BJ (cell line): ENCODE measurements at regions not wholly inside any gene's neighbourhood (a gene's known extent, or its start where the extent isn't known, plus 50 kb on each side); places are given as distances from the start of the nearest gene placed in this dataset.

ENCODE experiments used
- CTCF ChIA-PET: fragments of 350-600 bp; formaldehyde crosslinking; extraction: SDS; loops from one replicate; lab custom pipeline; 2021; ENCODE audit warnings: antibody characterized with exemption, inconsistent platforms; lab: Yijun Ruan, JAX
- POLR2A ChIA-PET: fragments of 300-600 bp; sonication (Branson Sonifier 250); formaldehyde crosslinking; extraction: SDS; loops from one replicate; lab custom pipeline; 2021; ENCODE audit warnings: antibody characterized with exemption; lab: Charles Lee
- DNase-seq: peaks from one replicate; pipeline ENCODE4 v3.0.0-alpha.2; 2011; ENCODE audit warnings: low read depth
- H3K27me3 ChIP-seq: 2 replicates; pipeline ENCODE4 v1.6.0; 2011; ENCODE audit warnings: low read length; ENCODE audit not compliant: control insufficient read depth, insufficient read depth
- H3K36me3 ChIP-seq: 2 replicates; pipeline ENCODE4 v1.5.1; 2011; ENCODE audit warnings: low read length; ENCODE audit not compliant: control insufficient read depth, insufficient read depth
- H3K4me3 ChIP-seq: 2 replicates; pipeline ENCODE4 v1.5.1; 2011; ENCODE audit warnings: low read depth, mild to moderate bottlenecking, control low read depth, low read length
- TF ChIP-seq, protein P1 (sequence below): IDR thresholded peaks from 2 replicates; pipeline ENCODE4 v1.5.1; 2011; ENCODE audit warnings: low read depth, mild to moderate bottlenecking, control low read depth, inconsistent platforms, low read length, moderate library complexity; ENCODE audit not compliant: insufficient read depth

DNA sequence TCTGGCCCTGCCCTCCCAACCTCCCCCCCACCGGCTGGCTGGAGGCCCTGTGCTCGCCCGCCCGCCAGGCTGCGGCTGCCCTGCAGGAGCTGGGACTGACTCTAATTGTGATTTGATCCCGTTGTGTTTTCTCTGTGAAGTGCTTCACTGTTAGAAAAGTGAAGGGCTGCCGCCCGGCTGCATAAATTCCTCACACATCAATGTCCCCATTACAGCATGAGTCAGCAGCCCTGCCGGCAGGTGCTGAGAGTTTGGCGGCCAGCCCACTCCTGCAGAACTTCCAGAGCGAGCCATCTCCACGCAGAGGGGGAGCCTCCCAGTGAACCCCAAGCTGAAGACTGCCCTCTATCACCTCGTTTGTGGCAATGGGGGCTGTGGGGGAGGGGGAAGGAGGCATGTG, 137.9 kb downstream of the DLL1 start:
- no peak for DNase-seq
- Histone ChIP-seq H3K4me3 (no peak overlapping the region), H3K27me3 (no peaks in the 10 kb centered on the region), H3K36me3 (no peaks in the 10 kb centered on the region)
- ChIA-PET POLR2A (no interaction called here), CTCF (no interaction called here)
- TF ChIP-seq, protein P1, sequence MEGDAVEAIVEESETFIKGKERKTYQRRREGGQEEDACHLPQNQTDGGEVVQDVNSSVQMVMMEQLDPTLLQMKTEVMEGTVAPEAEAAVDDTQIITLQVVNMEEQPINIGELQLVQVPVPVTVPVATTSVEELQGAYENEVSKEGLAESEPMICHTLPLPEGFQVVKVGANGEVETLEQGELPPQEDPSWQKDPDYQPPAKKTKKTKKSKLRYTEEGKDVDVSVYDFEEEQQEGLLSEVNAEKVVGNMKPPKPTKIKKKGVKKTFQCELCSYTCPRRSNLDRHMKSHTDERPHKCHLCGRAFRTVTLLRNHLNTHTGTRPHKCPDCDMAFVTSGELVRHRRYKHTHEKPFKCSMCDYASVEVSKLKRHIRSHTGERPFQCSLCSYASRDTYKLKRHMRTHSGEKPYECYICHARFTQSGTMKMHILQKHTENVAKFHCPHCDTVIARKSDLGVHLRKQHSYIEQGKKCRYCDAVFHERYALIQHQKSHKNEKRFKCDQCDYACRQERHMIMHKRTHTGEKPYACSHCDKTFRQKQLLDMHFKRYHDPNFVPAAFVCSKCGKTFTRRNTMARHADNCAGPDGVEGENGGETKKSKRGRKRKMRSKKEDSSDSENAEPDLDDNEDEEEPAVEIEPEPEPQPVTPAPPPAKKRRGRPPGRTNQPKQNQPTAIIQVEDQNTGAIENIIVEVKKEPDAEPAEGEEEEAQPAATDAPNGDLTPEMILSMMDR: no peak

DNA sequence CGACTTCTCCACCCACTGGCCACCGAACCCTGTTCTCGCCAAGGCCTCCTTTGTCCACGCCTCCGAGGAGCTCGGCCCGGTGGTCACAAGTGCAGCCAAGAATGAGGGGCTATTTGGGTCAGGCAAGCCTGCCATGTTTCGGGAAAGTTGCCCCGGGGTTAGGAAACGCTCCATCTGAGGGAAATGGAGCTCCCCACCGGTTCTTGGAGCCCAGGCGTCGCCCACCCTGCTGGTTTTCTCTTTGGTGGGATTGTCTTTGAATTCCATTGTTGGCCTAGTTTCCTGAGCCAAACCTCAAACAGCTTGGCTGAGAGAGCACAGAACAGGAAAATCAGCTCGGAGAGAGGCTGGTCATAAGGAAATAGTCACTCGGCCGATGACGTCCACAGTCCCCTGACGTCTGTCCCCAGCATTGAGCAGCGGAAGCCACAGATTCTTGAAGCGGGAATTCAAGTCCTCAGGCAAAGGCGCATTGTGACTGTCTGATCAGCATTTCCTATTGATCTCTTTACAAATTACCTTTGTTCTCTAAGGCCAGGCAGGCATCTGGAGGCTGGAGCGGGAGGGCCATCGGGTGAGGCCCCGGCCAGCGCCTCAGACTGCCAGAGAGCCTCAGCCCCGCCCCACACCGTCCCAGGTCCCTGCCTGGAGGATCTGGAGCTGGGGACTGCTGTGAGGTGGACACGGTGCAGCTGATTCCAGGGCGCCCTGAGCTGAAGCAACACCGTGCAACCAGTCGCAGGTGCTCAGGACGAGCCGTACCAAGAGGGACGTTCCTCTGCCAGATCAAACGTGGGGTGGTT, 138.6 kb downstream of the DLL1 start:
- DNase-seq: no peak
- H3K27me3 ChIP-seq: no peaks in the 10 kb centered on the region
- ChIA-PET POLR2A (no interaction called here), CTCF (interaction anchor here (0.6 kb wide), 1 partner anchor 429 kb away, joined by 3 read pairs; no protein-coding TSS in a partner anchor)
- H3K36me3 ChIP-seq: no peaks in the 10 kb centered on the region
- no peak overlapping the region for H3K4me3 ChIP-seq
- TF ChIP-seq, protein P1: no peak

DNA sequence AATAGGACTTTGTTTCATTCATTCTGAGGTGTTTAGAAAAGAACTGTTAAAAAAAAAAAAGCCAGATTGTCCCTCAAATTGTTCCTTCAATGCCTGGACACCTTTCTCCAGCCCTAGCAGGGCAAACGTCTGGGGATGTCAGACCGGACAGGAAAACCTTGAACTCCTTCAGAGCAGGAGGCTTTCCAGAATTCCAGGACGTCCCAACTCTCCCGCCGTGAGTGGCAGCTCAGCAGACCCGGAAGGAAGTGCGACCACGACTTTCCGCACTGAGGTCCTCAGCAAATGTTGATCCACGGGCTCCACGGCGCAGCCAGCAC, 139.1 kb downstream of the DLL1 start:
- Histone ChIP-seq H3K4me3 (no peak overlapping the region), H3K27me3 (no peaks in the 10 kb centered on the region), H3K36me3 (no peaks in the 10 kb centered on the region)
- POLR2A ChIA-PET: no interaction called here
- TF ChIP-seq, protein P1: no peak
- DNase-seq: no peak
- CTCF ChIA-PET: interaction anchor here (0.6 kb wide), 1 partner anchor 428 kb away, joined by 3 read pairs; no protein-coding TSS in a partner anchor

DNA sequence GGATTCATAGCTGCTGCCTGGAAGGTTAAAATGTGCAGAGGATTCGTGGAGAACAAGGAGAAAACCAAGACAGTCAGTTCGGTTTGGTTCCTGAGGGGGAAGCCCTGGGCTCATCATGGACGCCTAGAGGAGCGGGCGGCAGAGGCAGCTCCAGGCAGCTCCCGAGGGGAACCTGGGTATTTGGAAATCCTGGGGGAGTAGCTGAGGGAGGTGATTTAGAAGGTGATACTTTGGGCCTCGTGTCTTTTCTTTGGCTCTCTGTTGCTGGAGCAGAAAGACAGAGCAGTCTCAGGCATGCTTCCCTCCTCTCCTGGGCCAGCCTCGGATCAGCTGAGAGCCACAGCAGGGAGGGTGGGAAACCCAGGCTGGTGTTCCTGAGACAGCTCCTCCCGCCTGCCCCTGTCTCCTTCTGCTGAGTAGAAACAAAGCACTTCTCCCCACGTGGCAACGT, 139.5 kb downstream of the DLL1 start:
- POLR2A ChIA-PET: no interaction called here
- CTCF ChIA-PET: interaction anchor here (0.6 kb wide), 1 partner anchor 14 kb away, joined by 4 read pairs; no protein-coding TSS in a partner anchor
- TF ChIP-seq, protein P1: no peak

DNA sequence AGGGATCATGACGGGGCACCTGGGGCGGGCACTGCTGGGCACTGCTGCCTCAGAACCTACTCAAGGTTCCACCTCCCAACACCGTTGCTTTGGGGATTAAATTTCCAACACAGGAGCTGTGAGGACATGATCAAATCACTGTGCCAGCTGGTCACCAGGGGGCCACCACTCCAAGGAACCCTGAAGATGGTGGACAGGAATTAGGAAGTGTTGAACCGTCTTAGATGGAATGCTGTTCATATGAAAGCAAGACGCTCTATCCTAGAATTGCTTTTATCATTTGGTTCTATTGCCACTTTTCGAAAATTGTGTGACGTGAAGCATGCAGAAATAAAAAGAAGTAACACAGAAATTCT, 140.3 kb downstream of the DLL1 start:
- H3K4me3 ChIP-seq: no peak overlapping the region
- no peaks in the 10 kb centered on the region for H3K27me3 ChIP-seq
- H3K36me3 ChIP-seq: no peaks in the 10 kb centered on the region
- ChIA-PET CTCF (no interaction called here), POLR2A (no interaction called here)
- TF ChIP-seq, protein P1: no peak
- no peak for DNase-seq

More for the DNA sequence above, 139.5 kb downstream of the DLL1 start:
- no peak for DNase-seq
- Histone ChIP-seq H3K36me3 (no peaks in the 10 kb centered on the region), H3K27me3 (no peaks in the 10 kb centered on the region), H3K4me3 (no peak overlapping the region)
